Natural killer cell (primary cell): ENCODE measurements at regions not wholly inside any gene's neighbourhood (a gene's known extent, or its start where the extent isn't known, plus 50 kb on each side); places are given as distances from the start of the nearest gene placed in this dataset.

Source experiments
- ATAC-seq, 3 donors: fragments of 150-1000 bp in 2 of 3; fragments of 200-7000 bp in 1 of 3; cut with Tn5 transposase; 1 replicate in 1 of 3; 2 replicates in 2 of 3; pipeline ENCODE4 v1.10.0; 2021; ENCODE audit warnings: mild to moderate bottlenecking in 2 of 3, moderate library complexity in 2 of 3
- DNase-seq, 2 donors: peaks; one replicate each; pipeline versions ENCODE4 v3.0.0 to v3.0.0-alpha.2; 2013 to 2021; ENCODE audit warnings: mixed read lengths in 1 of 2
- H3K27ac ChIP-seq: one replicate; pipeline ENCODE4 v1.5.1; 2013; ENCODE audit warnings: mild to moderate bottlenecking, low read length
- H3K27me3 ChIP-seq: one replicate; pipeline ENCODE4 v1.6.1; 2013; ENCODE audit warnings: low read length; ENCODE audit not compliant: control insufficient read depth, insufficient read depth
- H3K36me3 ChIP-seq: one replicate; pipeline ENCODE4 v1.6.1; 2013; ENCODE audit warnings: low read length; ENCODE audit not compliant: control insufficient read depth, insufficient read depth
- H3K4me1 ChIP-seq: one replicate; pipeline ENCODE4 v1.6.1; 2013; ENCODE audit warnings: low read length; ENCODE audit not compliant: control insufficient read depth, insufficient read depth
- H3K4me3 ChIP-seq: one replicate; pipeline ENCODE4 v1.5.1; 2013; ENCODE audit warnings: low read length
- H3K9me3 ChIP-seq: one replicate; pipeline ENCODE4 v1.6.1; 2013; ENCODE audit warnings: low read length; ENCODE audit not compliant: control insufficient read depth, insufficient read depth
- H3K27ac Mint-ChIP-seq, 2 donors: one replicate each; pipeline ENCODE4 v1.8.0; 2022; ENCODE audit warnings: mild to moderate bottlenecking in 2 of 2, mixed read lengths in 2 of 2, moderate library complexity in 1 of 2
- H3K27me3 Mint-ChIP-seq, 2 donors: one replicate each; pipeline ENCODE4 v1.8.0; 2022; ENCODE audit warnings: low read depth in 2 of 2, mixed read lengths in 2 of 2
- H3K36me3 Mint-ChIP-seq: one replicate; pipeline ENCODE4 v1.8.0; 2022; ENCODE audit warnings: mixed read lengths
- H3K4me1 Mint-ChIP-seq, 2 donors: one replicate each; pipeline ENCODE4 v1.8.0; 2022; ENCODE audit warnings: mixed read lengths in 2 of 2
- H3K4me3 Mint-ChIP-seq: one replicate; pipeline ENCODE4 v1.8.0; 2022; ENCODE audit warnings: mild to moderate bottlenecking, moderate library complexity, mixed read lengths
- H3K9me3 Mint-ChIP-seq, 2 donors: one replicate each; pipeline ENCODE4 v1.8.0; 2022; ENCODE audit warnings: mixed read lengths in 2 of 2
- WGBS: methylation state at CpG from one replicate; pipeline ENCODE4 v1.1.7; 2013; ENCODE audit warnings: missing lambda C conversion rate; ENCODE audit not compliant: insufficient coverage; 5-methylcytosine and 5-hydroxymethylcytosine counted together
- intact Hi-C: fragments of 100-400 bp; cut with micrococcal nuclease; formaldehyde crosslinking; loops from one replicate; pipeline ENCODE4 v1.14.2; 2022
- TF ChIP-seq, protein P1 (sequence below): fragments of 200-600 bp; IDR thresholded peaks from one replicate; pipeline ENCODE4 v1.8.0; 2022; ENCODE audit warnings: antibody characterized with exemption

DNA sequence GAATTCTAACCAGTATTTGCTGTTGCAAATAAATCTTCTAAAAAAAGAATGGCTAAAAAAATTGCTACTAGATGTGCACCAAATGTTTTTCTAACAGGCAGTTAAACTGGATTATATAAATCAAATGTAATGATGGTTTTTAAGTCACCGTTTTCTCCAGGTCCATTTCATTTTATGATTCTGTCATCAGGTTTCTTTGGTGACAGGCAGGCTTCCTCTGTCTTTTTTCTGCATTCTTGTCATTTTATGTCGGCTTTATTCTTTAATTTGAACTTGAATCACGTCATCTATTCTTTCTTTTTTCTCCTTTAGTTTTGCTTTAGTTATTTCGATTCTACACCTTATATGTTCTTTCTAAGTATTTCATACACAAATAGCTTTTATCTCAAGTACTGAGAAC, 212.5 kb downstream of the SOCS6 start:
- Histone ChIP-seq H3K36me3 (no peaks in the 10 kb centered on the region), H3K27ac (no peak overlapping the region), H3K9me3 (no peaks in the 10 kb centered on the region), H3K4me1 (no peaks in the 10 kb centered on the region), H3K27me3 (no peaks in the 10 kb centered on the region), H3K4me3 (no peak overlapping the region)
- H3K27ac Mint-ChIP-seq = no peak overlapping the region
- no peaks in the 10 kb centered on the region for H3K9me3 Mint-ChIP-seq
- no peak overlapping the region for H3K4me3 Mint-ChIP-seq
- no peaks in the 10 kb centered on the region for H3K27me3 Mint-ChIP-seq
- TF ChIP-seq, protein P1, sequence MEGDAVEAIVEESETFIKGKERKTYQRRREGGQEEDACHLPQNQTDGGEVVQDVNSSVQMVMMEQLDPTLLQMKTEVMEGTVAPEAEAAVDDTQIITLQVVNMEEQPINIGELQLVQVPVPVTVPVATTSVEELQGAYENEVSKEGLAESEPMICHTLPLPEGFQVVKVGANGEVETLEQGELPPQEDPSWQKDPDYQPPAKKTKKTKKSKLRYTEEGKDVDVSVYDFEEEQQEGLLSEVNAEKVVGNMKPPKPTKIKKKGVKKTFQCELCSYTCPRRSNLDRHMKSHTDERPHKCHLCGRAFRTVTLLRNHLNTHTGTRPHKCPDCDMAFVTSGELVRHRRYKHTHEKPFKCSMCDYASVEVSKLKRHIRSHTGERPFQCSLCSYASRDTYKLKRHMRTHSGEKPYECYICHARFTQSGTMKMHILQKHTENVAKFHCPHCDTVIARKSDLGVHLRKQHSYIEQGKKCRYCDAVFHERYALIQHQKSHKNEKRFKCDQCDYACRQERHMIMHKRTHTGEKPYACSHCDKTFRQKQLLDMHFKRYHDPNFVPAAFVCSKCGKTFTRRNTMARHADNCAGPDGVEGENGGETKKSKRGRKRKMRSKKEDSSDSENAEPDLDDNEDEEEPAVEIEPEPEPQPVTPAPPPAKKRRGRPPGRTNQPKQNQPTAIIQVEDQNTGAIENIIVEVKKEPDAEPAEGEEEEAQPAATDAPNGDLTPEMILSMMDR = no peak
- no peaks in the 10 kb centered on the region for H3K4me1 Mint-ChIP-seq
- whole genome bisulfite sequencing = 87% methylated on average over 3 of the region's 4 CpGs
- DNase-seq (no peak), ATAC-seq (no peak)
- no peaks in the 10 kb centered on the region for H3K36me3 Mint-ChIP-seq
- intact Hi-C loops = no loop called here

DNA sequence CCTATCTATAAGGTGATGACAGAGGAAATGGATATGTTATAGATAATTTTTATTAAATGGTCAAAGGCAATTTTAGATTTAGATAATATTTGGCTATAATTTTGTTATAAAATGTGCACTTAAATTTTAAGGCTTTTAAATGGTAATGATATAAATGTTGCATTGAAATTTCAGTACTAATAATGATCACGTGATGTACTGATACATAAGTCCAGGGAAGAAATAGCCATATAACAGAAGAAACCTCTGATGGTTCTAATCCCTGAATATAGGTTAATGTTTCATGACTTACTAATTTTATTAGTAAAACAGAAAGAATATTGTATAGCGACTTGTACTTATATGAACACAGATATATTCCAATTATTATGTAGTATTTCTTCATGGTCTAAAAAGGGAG, 211.9 kb downstream of the SOCS6 start:
- intact Hi-C loops = no loop called here
- Histone ChIP-seq H3K4me3 (no peak overlapping the region), H3K27me3 (no peaks in the 10 kb centered on the region), H3K27ac (no peak overlapping the region), H3K4me1 (no peaks in the 10 kb centered on the region), H3K9me3 (no peaks in the 10 kb centered on the region), H3K36me3 (no peaks in the 10 kb centered on the region)
- Mint-ChIP-seq H3K36me3 (no peaks in the 10 kb centered on the region), H3K4me3 (no peak overlapping the region), H3K27ac (no peak overlapping the region), H3K4me1 (no peaks in the 10 kb centered on the region), H3K9me3 (no peaks in the 10 kb centered on the region), H3K27me3 (no peaks in the 10 kb centered on the region)
- TF ChIP-seq, protein P1 = no peak
- no CpG with 5 or more reads among the region's 2 CpGs for WGBS
- ATAC-seq = no peak
- DNase-seq = no peak

DNA sequence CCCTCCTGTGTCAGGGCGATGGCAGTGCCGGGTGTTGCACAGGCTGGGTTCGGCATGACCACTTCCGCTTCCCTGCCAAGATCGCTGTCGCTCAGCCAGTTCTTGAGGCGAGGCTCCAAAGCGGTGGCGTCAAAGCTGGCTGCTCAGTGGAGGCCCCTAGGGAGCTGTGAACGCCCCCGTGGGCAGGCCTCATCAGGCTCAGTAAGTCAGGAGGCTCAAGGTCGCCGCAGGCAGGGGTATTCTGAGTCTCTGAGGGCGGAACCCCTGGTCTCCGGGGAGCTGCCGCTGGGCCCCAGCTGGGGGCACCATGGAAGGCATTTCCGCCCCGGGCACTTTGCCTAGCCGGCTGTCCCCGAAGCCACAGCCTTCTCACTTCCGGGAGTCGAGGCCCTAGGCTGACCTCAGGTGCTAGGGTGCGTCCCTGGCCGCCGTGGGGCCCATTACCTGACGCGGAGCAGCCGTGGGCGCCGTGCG, 210.4 kb downstream of the SOCS6 start:
- 87% methylated on average over 31 of the region's 31 CpGs for WGBS
- no peak overlapping the region for H3K4me3 ChIP-seq
- H3K9me3 ChIP-seq = no peaks in the 10 kb centered on the region
- Mint-ChIP-seq H3K4me1 (no peaks in the 10 kb centered on the region), H3K4me3 (no peak overlapping the region), H3K27ac (no peak overlapping the region), H3K27me3 (no peaks in the 10 kb centered on the region), H3K9me3 (no peaks in the 10 kb centered on the region), H3K36me3 (no peaks in the 10 kb centered on the region)
- intact Hi-C loops = no loop called here
- TF ChIP-seq, protein P1 = no peak
- DNase-seq = peak in 1 of 2 donors; percentile 16
- no peaks in the 10 kb centered on the region for H3K4me1 ChIP-seq
- no peaks in the 10 kb centered on the region for H3K27me3 ChIP-seq
- no peak overlapping the region for H3K27ac ChIP-seq
- H3K36me3 ChIP-seq = no peaks in the 10 kb centered on the region
- ATAC-seq = peak in 1 of 3 donors; percentile 25
